ENCODE measurements at regions not wholly inside any gene's neighbourhood (a gene's known extent, or its start where the extent isn't known, plus 50 kb on each side); places are given as distances from the start of the nearest gene placed in this dataset.
A peak's percentile ranks its signal among the peaks of the same experiment; 100 is the strongest.

- Histone ChIP-seq H3K27ac (ENCODE audit: low read length) (no peak overlapping the region), H3K36me3 (ENCODE audit: control insufficient read depth in 2 of 2, extremely low read depth in 1 of 2, insufficient read depth in 1 of 2, low read length in 1 of 2) (no peaks in the 10 kb centered on the region), H3K4me1 (ENCODE audit: control insufficient read depth in 1 of 2, extremely low read depth in 1 of 2, insufficient read depth in 2 of 2, low read length in 2 of 2) (no peaks in the 10 kb centered on the region), H3K27me3 (replicated peaks in 1 of 2; ENCODE audit: control insufficient read depth in 2 of 2, extremely low read depth in 1 of 2, insufficient read depth in 2 of 2, low read length in 1 of 2) (peaks cover 0 to 3% of the 10 kb centered on the region in 2 experiments), H3K4me3 (ENCODE audit: control insufficient read depth in 1 of 2, extremely low read depth in 1 of 2, low read length in 1 of 2) (no peak overlapping the region), H3K9me3 (no peaks in the 10 kb centered on the region)
- Mint-ChIP-seq H3K4me3 (no peak overlapping the region), H3K9me3 (no peaks in the 10 kb centered on the region), H3K27ac (no peak overlapping the region), H3K36me3 (no peaks in the 10 kb centered on the region), H3K4me1 (no peaks in the 10 kb centered on the region), H3K27me3 (peaks cover 5 to 17% of the 10 kb centered on the region in 2 donors)
- CTCF ChIA-PET = no interaction called here
- no peak for DNase-seq
- ATAC-seq (replicated peaks in 1 of 4) = no peak
- POLR2A ChIA-PET = no interaction called here
- WGBS (ENCODE audit: insufficient coverage) = 76% methylated on average over 5 of the region's 7 CpGs
These were observed 207.5 kb downstream of the CLIC5 start for GRCh38 chr6:45808042-45808645.

DNA sequence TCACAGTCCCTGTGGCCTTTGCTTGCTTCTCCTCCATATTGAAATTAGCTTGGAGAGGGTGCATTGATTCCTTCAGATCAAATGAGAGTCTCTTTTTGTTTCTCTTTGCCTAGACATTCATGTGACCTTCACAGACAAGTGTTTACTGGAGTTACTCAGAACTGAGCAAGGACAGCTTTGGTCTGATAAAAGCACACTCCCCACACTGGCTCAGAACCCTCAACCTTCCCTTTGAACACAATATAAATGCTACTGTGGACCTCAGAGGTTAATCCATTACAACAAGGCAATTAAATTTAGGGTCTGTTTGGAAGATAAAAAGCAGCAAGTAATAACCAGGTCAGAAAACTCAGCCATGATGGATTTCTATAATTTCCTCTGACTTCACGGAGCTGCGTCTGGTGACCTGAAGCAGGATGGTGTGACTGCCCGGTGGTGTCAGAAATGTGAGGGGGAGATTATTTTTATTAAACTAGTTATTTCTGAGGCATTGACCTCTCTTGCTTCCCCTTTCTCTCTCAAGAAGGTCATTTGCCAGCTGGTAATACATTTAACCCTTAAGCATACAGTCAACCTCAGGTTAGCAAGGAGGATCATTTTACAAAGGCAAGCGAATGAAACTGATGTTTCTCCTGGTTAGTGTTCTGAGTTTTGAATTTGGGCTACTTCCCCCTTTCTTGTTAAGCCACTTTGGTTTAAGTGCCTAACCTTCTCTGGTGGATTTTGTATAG is 208.2 kb downstream of the CLIC5 start:
- Histone ChIP-seq H3K9me3 (no peaks in the 10 kb centered on the region), H3K4me1 (ENCODE audit: control insufficient read depth in 1 of 2, extremely low read depth in 1 of 2, insufficient read depth in 2 of 2, low read length in 2 of 2) (no peaks in the 10 kb centered on the region), H3K27me3 (replicated peaks in 1 of 2; ENCODE audit: control insufficient read depth in 2 of 2, extremely low read depth in 1 of 2, insufficient read depth in 2 of 2, low read length in 1 of 2) (no peaks in the 10 kb centered on the region), H3K4me3 (ENCODE audit: control insufficient read depth in 1 of 2, extremely low read depth in 1 of 2, low read length in 1 of 2) (no peak overlapping the region), H3K36me3 (ENCODE audit: control insufficient read depth in 2 of 2, extremely low read depth in 1 of 2, insufficient read depth in 1 of 2, low read length in 1 of 2) (no peaks in the 10 kb centered on the region), H3K27ac (ENCODE audit: low read length) (no peak overlapping the region)
- ChIA-PET POLR2A (no interaction called here), CTCF (no interaction called here)
- Mint-ChIP-seq H3K9me3 (no peaks in the 10 kb centered on the region), H3K27ac (no peak overlapping the region), H3K4me1 (no peaks in the 10 kb centered on the region), H3K27me3 (peaks cover 0 to 12% of the 10 kb centered on the region in 2 donors), H3K4me3 (no peak overlapping the region), H3K36me3 (no peaks in the 10 kb centered on the region)
- no CpG with 5 or more reads among the region's 4 CpGs for WGBS (ENCODE audit: insufficient coverage)
- DNase-seq = no peak
- no peak for ATAC-seq (replicated peaks in 1 of 4)

DNA sequence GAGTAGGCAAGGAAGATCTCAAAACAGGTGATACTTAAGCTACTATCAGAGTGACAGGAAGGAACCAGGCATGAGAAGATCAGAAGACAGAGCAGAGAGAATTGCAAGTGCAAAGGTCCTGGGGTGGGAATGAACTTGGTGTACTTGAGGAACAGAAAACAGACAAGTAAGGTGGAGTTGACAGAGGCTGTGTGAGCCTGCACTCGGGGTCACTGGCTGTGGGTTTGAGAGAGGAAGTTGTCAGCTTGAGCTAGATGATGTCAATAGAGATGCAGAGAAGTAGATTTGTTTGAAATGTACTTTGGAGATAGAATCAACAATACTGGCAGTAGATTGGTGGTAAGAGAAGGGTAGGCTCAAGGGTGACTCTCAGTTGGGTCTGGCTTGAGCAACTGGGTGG is 209.5 kb downstream of the CLIC5 start:
- POLR2A ChIA-PET = no interaction called here
- no peaks in the 10 kb centered on the region for H3K9me3 ChIP-seq
- H3K4me3 ChIP-seq (ENCODE audit: control insufficient read depth in 1 of 2, extremely low read depth in 1 of 2, low read length in 1 of 2) = no peak overlapping the region
- H3K27me3 ChIP-seq (replicated peaks in 1 of 2; ENCODE audit: control insufficient read depth in 2 of 2, extremely low read depth in 1 of 2, insufficient read depth in 2 of 2, low read length in 1 of 2) = no peaks in the 10 kb centered on the region
- H3K9me3 Mint-ChIP-seq = no peaks in the 10 kb centered on the region
- WGBS (ENCODE audit: insufficient coverage) = 20% methylated on average over 1 of the region's 1 CpG
- H3K36me3 Mint-ChIP-seq = no peaks in the 10 kb centered on the region
- H3K4me1 ChIP-seq (ENCODE audit: control insufficient read depth in 1 of 2, extremely low read depth in 1 of 2, insufficient read depth in 2 of 2, low read length in 2 of 2) = no peaks in the 10 kb centered on the region
- no peaks in the 10 kb centered on the region for H3K36me3 ChIP-seq (ENCODE audit: control insufficient read depth in 2 of 2, extremely low read depth in 1 of 2, insufficient read depth in 1 of 2, low read length in 1 of 2)
- no peak overlapping the region for H3K27ac ChIP-seq (ENCODE audit: low read length)
- H3K27ac Mint-ChIP-seq = no peak overlapping the region
- no peak overlapping the region for H3K4me3 Mint-ChIP-seq
- peaks cover 0 to 5% of the 10 kb centered on the region in 2 donors for H3K27me3 Mint-ChIP-seq
- CTCF ChIA-PET = no interaction called here
- no peak for ATAC-seq (replicated peaks in 1 of 4)
- no peak for DNase-seq
- peaks cover 0 to 9% (median 8%) of the 10 kb centered on the region in 3 donors for H3K4me1 Mint-ChIP-seq

DNA sequence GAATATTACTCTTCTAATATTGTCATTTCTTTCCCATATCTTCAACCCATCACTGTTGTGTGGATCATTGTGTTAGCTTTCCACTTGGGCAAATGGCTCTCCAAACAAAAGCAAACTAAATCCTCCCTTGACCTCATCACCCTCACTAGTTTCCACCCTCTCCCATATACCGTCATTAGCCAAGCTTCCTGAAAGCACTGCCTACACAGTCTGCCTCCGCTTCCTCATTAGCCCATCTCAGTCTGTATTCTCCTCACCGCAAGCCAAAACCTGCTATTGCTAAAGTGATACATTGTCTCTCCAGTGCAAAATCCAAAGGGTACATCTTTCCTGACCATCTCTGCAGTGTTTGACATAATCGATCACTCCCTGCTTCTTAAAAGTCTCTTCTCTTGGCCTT is 212.6 kb downstream of the CLIC5 start:
- no peaks in the 10 kb centered on the region for H3K4me1 ChIP-seq (ENCODE audit: control insufficient read depth in 1 of 2, extremely low read depth in 1 of 2, insufficient read depth in 2 of 2, low read length in 2 of 2)
- Mint-ChIP-seq H3K27ac (no peak overlapping the region), H3K4me3 (no peak overlapping the region), H3K36me3 (no peaks in the 10 kb centered on the region), H3K9me3 (no peaks in the 10 kb centered on the region), H3K4me1 (peaks cover 0 to 9% (median 8%) of the 10 kb centered on the region in 3 donors), H3K27me3 (peaks cover 0 to 4% of the 10 kb centered on the region in 2 donors)
- ChIA-PET CTCF (no interaction called here), POLR2A (no interaction called here)
- no peak for DNase-seq
- ATAC-seq (replicated peaks in 1 of 4) = no peak
- H3K36me3 ChIP-seq (ENCODE audit: control insufficient read depth in 2 of 2, extremely low read depth in 1 of 2, insufficient read depth in 1 of 2, low read length in 1 of 2) = no peaks in the 10 kb centered on the region
- WGBS (ENCODE audit: insufficient coverage) = 75% methylated on average over 4 of the region's 4 CpGs
- no peak overlapping the region for H3K4me3 ChIP-seq (ENCODE audit: control insufficient read depth in 1 of 2, extremely low read depth in 1 of 2, low read length in 1 of 2)
- H3K27ac ChIP-seq (ENCODE audit: low read length) = no peak overlapping the region
- no peaks in the 10 kb centered on the region for H3K27me3 ChIP-seq (replicated peaks in 1 of 2; ENCODE audit: control insufficient read depth in 2 of 2, extremely low read depth in 1 of 2, insufficient read depth in 2 of 2, low read length in 1 of 2)
- H3K9me3 ChIP-seq = no peaks in the 10 kb centered on the region

GRCh38 chr6:45801471-45802289 is 214.0 kb downstream of the CLIC5 start:
- no peaks in the 10 kb centered on the region for H3K4me1 ChIP-seq (ENCODE audit: control insufficient read depth in 1 of 2, extremely low read depth in 1 of 2, insufficient read depth in 2 of 2, low read length in 2 of 2)
- no peaks in the 10 kb centered on the region for H3K36me3 ChIP-seq (ENCODE audit: control insufficient read depth in 2 of 2, extremely low read depth in 1 of 2, insufficient read depth in 1 of 2, low read length in 1 of 2)
- H3K9me3 Mint-ChIP-seq = no peaks in the 10 kb centered on the region
- no peak overlapping the region for H3K27ac ChIP-seq (ENCODE audit: low read length)
- CTCF ChIA-PET = no interaction called here
- H3K27me3 ChIP-seq (replicated peaks in 1 of 2; ENCODE audit: control insufficient read depth in 2 of 2, extremely low read depth in 1 of 2, insufficient read depth in 2 of 2, low read length in 1 of 2) = peaks cover 0 to 3% of the 10 kb centered on the region in 2 experiments
- H3K27ac Mint-ChIP-seq = peak overlapping the region; percentile 9 to 12
- POLR2A ChIA-PET = no interaction called here
- H3K4me1 Mint-ChIP-seq = peaks cover 0 to 9% (median 8%) of the 10 kb centered on the region in 3 donors
- 27% methylated on average over 4 of the region's 10 CpGs for WGBS (ENCODE audit: insufficient coverage)
- no peak overlapping the region for H3K4me3 ChIP-seq (ENCODE audit: control insufficient read depth in 1 of 2, extremely low read depth in 1 of 2, low read length in 1 of 2)
- peaks cover 4 to 6% of the 10 kb centered on the region in 2 donors for H3K27me3 Mint-ChIP-seq
- no peak overlapping the region for H3K4me3 Mint-ChIP-seq
- no peaks in the 10 kb centered on the region for H3K36me3 Mint-ChIP-seq
- ATAC-seq (replicated peaks in 1 of 4) = no peak
- DNase-seq = no peak
- H3K9me3 ChIP-seq = no peaks in the 10 kb centered on the region

- Mint-ChIP-seq H3K4me1 (peaks cover 0 to 9% (median 8%) of the 10 kb centered on the region in 3 donors), H3K4me3 (no peak overlapping the region), H3K27me3 (peaks cover 4 to 6% of the 10 kb centered on the region in 2 donors), H3K27ac (no peak overlapping the region), H3K36me3 (no peaks in the 10 kb centered on the region), H3K9me3 (no peaks in the 10 kb centered on the region)
- Histone ChIP-seq H3K27me3 (replicated peaks in 1 of 2; ENCODE audit: control insufficient read depth in 2 of 2, extremely low read depth in 1 of 2, insufficient read depth in 2 of 2, low read length in 1 of 2) (peaks cover 0 to 3% of the 10 kb centered on the region in 2 experiments), H3K27ac (ENCODE audit: low read length) (no peak overlapping the region), H3K9me3 (no peaks in the 10 kb centered on the region), H3K36me3 (ENCODE audit: control insufficient read depth in 2 of 2, extremely low read depth in 1 of 2, insufficient read depth in 1 of 2, low read length in 1 of 2) (no peaks in the 10 kb centered on the region), H3K4me3 (ENCODE audit: control insufficient read depth in 1 of 2, extremely low read depth in 1 of 2, low read length in 1 of 2) (no peak overlapping the region), H3K4me1 (ENCODE audit: control insufficient read depth in 1 of 2, extremely low read depth in 1 of 2, insufficient read depth in 2 of 2, low read length in 2 of 2) (no peaks in the 10 kb centered on the region)
- POLR2A ChIA-PET = no interaction called here
- WGBS (ENCODE audit: insufficient coverage) = 50% methylated on average over 4 of the region's 5 CpGs
- CTCF ChIA-PET = no interaction called here
- ATAC-seq (replicated peaks in 1 of 4) = no peak
- no peak for DNase-seq
These were observed 214.7 kb downstream of the CLIC5 start for GRCh38 chr6:45800911-45801310.

Data from T-cell (primary cell).